HFFc6 (cell line): ENCODE measurements at regions not wholly inside any gene's neighbourhood (a gene's known extent, or its start where the extent isn't known, plus 50 kb on each side); places are given as distances from the start of the nearest gene placed in this dataset.

Source experiments
- DNase-seq: peaks from one replicate; pipeline ENCODE4 v3.0.0-alpha.2; 2018
- H3K27ac Mint-ChIP-seq: 2 replicates; pipeline ENCODE4 v1.8.0; 2020; ENCODE audit warnings: mild to moderate bottlenecking, mixed read lengths
- H3K27me3 Mint-ChIP-seq: 2 replicates; pipeline ENCODE4 v1.8.0; 2021; ENCODE audit warnings: mild to moderate bottlenecking, moderate library complexity, mixed read lengths; ENCODE audit not compliant: insufficient read depth
- H3K36me3 Mint-ChIP-seq: 2 replicates; pipeline ENCODE4 v1.8.0; 2021; ENCODE audit warnings: low read depth, mixed read lengths
- H3K4me1 Mint-ChIP-seq: 2 replicates; pipeline ENCODE4 v1.8.0; 2020; ENCODE audit warnings: low read depth, mixed read lengths
- H3K4me3 Mint-ChIP-seq: 2 replicates; pipeline ENCODE4 v1.8.0; 2020; ENCODE audit warnings: mild to moderate bottlenecking, moderate library complexity, mixed read lengths
- H3K9me3 Mint-ChIP-seq: 2 replicates; pipeline ENCODE4 v1.8.0; 2020; ENCODE audit warnings: mild to moderate bottlenecking, mixed read lengths
- TF ChIP-seq, protein P1 (sequence below): fragments of 200-600 bp; sonication (generic); IDR thresholded peaks from 2 replicates; pipeline ENCODE4 v1.5.0; 2021; ENCODE audit warnings: antibody characterized with exemption, mild to moderate bottlenecking

DNA sequence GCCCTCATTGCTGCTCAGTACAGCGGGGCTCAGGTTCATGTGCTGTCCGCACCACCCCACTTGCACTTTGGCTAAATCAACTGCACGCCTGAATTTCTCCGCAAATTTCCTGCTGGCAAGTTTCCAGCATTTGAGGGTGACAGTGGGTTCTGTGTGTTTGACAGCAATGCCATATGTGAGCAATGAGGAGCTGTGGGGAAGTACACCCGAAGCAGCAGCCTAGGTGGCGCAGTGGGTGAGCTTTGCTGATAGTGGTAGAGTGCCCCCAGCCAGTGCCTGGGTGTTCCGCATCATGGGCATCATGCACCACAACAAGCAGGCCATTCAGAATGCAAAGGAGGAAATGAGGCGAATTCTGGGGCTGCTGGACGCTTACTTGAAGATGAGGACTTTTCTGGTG lies 103.9 kb upstream of the POT1 start:
- Mint-ChIP-seq H3K27ac (no peak overlapping the region), H3K4me3 (no peak overlapping the region), H3K36me3 (no peaks in the 10 kb centered on the region), H3K4me1 (no peaks in the 10 kb centered on the region), H3K9me3 (no peaks in the 10 kb centered on the region), H3K27me3 (peaks cover 1% of the 10 kb centered on the region; the same call in 1 of the 2 replicates)
- DNase-seq: no peak
- TF ChIP-seq, protein P1, sequence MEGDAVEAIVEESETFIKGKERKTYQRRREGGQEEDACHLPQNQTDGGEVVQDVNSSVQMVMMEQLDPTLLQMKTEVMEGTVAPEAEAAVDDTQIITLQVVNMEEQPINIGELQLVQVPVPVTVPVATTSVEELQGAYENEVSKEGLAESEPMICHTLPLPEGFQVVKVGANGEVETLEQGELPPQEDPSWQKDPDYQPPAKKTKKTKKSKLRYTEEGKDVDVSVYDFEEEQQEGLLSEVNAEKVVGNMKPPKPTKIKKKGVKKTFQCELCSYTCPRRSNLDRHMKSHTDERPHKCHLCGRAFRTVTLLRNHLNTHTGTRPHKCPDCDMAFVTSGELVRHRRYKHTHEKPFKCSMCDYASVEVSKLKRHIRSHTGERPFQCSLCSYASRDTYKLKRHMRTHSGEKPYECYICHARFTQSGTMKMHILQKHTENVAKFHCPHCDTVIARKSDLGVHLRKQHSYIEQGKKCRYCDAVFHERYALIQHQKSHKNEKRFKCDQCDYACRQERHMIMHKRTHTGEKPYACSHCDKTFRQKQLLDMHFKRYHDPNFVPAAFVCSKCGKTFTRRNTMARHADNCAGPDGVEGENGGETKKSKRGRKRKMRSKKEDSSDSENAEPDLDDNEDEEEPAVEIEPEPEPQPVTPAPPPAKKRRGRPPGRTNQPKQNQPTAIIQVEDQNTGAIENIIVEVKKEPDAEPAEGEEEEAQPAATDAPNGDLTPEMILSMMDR: no peak

DNA sequence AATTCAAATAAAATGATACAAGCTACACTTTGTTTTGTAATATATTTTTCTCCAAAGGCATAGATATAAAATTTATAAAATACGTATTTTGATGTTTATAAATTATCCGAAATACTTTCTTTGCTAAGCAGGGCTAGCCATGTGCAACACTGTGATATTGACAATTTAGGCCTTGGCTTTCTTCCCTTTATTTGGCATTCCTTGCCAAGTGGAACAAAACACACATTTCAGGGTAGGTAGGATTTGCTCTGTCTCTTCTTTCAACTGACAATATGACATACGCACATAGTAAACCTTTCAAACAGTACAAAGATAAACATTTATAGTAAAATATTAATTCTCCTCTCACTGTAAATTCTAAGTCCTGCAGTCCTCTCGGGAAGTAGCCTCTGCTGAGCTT lies 103.3 kb upstream of the POT1 start:
- H3K36me3 Mint-ChIP-seq: no peaks in the 10 kb centered on the region
- H3K9me3 Mint-ChIP-seq: no peaks in the 10 kb centered on the region
- H3K4me3 Mint-ChIP-seq: no peak overlapping the region

DNA sequence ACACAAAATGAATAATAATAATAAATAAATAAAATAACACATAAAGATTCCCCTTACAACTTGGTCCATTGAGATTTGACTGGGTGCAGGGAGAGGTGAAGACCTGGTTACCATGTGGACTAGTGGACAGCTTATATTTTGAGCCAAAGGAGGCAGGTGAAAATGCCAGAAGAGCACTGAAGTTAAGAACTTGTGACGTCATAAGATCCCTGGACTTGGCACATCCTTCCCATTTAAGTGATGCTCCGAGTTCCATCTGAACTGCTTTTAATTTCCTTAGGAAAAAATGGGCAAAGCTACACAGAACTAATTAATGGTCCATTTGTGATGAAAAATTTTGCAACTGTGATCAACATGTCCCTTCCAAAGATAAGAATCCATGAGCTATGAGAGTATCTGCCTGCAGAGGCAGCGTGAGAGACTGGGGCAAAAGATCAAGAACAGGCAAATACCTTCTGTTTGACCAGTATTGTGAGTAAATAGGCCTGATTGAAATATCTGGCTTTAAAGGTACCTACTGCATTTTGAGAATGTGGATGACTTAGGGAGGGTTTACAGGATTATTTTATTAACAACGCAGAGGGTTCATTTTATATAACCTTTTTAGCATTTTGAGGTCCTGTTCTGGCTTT lies 101.2 kb upstream of the POT1 start:
- H3K4me3 Mint-ChIP-seq: no peak overlapping the region
- no peak overlapping the region for H3K27ac Mint-ChIP-seq
- no peaks in the 10 kb centered on the region for H3K9me3 Mint-ChIP-seq
- H3K27me3 Mint-ChIP-seq: peaks cover 1% of the 10 kb centered on the region; the same call in 1 of the 2 replicates
- TF ChIP-seq, protein P1: no peak
- no peaks in the 10 kb centered on the region for H3K36me3 Mint-ChIP-seq
- no peaks in the 10 kb centered on the region for H3K4me1 Mint-ChIP-seq
- no peak for DNase-seq

More for the DNA sequence above, 103.3 kb upstream of the POT1 start:
- TF ChIP-seq, protein P1: no peak
- Mint-ChIP-seq H3K4me1 (no peaks in the 10 kb centered on the region), H3K27me3 (peaks cover 1% of the 10 kb centered on the region; the same call in 1 of the 2 replicates), H3K27ac (no peak overlapping the region)
- DNase-seq: no peak

DNA sequence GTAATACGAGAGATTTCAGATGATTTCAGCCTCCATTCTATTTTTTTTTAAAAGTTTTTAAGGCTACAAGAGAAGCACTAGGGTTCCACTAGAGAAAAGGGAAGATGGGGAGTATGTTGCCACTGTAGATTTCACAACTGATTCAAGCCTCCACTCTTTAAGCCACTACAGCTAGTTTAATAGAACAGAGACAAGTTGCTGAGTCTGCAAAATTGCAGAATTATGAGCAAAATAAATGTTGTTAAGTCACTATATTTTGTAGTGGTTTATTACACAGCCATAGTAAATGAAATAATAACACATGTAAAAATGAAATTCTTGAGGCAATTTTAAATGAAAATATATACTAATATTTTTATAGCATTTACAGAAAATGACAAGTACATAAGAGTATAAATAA lies 96.0 kb upstream of the POT1 start:
- Mint-ChIP-seq H3K4me3 (no peak overlapping the region), H3K9me3 (no peaks in the 10 kb centered on the region), H3K27ac (no peak overlapping the region), H3K27me3 (no peaks in the 10 kb centered on the region), H3K36me3 (no peaks in the 10 kb centered on the region), H3K4me1 (no peaks in the 10 kb centered on the region)
- TF ChIP-seq, protein P1: no peak
- DNase-seq: no peak

DNA sequence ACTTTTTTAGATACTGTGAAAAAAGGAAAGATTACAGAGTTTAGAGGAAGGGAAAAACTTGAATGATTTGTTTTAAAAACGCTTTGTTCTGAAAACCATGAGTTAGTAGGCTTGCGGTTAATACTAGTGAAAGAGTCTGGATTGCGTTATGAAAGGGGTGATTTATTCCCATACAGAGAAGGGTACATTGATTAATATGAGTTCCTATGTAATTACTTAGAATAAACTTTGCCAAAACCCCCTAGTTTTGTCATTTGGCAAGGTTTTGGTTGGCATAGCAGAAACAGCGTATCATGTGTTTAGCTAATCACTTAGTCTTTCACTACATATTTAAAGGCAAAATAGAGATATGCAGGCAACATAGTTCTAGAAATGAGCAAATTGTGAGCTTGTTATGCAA lies 91.2 kb upstream of the POT1 start:
- H3K9me3 Mint-ChIP-seq: no peaks in the 10 kb centered on the region
- H3K36me3 Mint-ChIP-seq: no peaks in the 10 kb centered on the region
- TF ChIP-seq, protein P1: no peak
- H3K27ac Mint-ChIP-seq: no peak overlapping the region
- no peaks in the 10 kb centered on the region for H3K4me1 Mint-ChIP-seq
- H3K4me3 Mint-ChIP-seq: no peak overlapping the region
- DNase-seq: no peak
- no peaks in the 10 kb centered on the region for H3K27me3 Mint-ChIP-seq

DNA sequence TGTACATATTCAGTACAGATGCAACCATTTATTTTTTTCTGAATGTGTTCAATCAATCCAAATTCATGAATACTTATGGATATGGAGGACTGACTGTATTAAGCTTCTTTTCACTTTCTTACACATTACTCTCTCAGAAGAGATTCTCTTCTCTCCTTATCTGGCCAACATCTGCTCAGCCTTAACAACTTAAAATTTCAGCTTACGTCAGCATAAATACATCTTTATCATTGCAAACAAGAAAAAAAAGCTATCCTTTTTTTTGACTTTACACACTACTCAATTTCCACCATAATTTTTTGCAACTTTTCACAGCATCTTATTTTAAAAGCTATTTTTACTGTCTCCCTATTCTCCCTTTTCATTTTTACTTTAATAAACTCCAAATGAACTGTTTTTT lies 80.9 kb upstream of the POT1 start:
- Mint-ChIP-seq H3K27me3 (no peaks in the 10 kb centered on the region), H3K27ac (no peak overlapping the region), H3K4me1 (no peaks in the 10 kb centered on the region), H3K9me3 (no peaks in the 10 kb centered on the region), H3K4me3 (no peak overlapping the region), H3K36me3 (no peaks in the 10 kb centered on the region)
- TF ChIP-seq, protein P1: no peak
- DNase-seq: no peak
